Osteoblast (primary cell): ENCODE measurements at regions not wholly inside any gene's neighbourhood (a gene's known extent, or its start where the extent isn't known, plus 50 kb on each side); places are given as distances from the start of the nearest gene placed in this dataset.

Experiments
- DNase-seq: peaks from one replicate; pipeline ENCODE4 v3.0.0; 2011; ENCODE audit warnings: low spot score, mixed read lengths; ENCODE audit not compliant: insufficient read length; ENCODE audit errors: missing footprints
- H2AFZ ChIP-seq: 2 replicates; pipeline ENCODE4 v1.6.0; 2011; ENCODE audit warnings: mild to moderate bottlenecking, low read length
- H3K27ac ChIP-seq: 2 replicates; pipeline ENCODE4 v1.5.1; 2011; ENCODE audit warnings: mild to moderate bottlenecking, low read depth, low read length, moderate library complexity
- H3K27me3 ChIP-seq: 2 replicates; pipeline ENCODE4 v1.6.0; 2012; ENCODE audit warnings: mild to moderate bottlenecking, control low read depth, inconsistent platforms, low read length, moderate library complexity; ENCODE audit not compliant: insufficient read depth
- H3K36me3 ChIP-seq: 2 replicates; pipeline ENCODE4 v1.5.1; 2011; ENCODE audit warnings: mild to moderate bottlenecking, low read length, control low read depth, moderate library complexity; ENCODE audit not compliant: insufficient read depth
- H3K4me1 ChIP-seq: 2 replicates; pipeline ENCODE4 v1.5.1; 2011; ENCODE audit warnings: mild to moderate bottlenecking, low read length, control low read depth, moderate library complexity; ENCODE audit not compliant: insufficient read depth
- H3K4me2 ChIP-seq: 2 replicates; pipeline ENCODE4 v1.6.0; 2011; ENCODE audit warnings: mild to moderate bottlenecking, low read length; ENCODE audit not compliant: insufficient read depth
- H3K4me3 ChIP-seq: fragments of 200-600 bp; sonication (generic); 3 replicates; pipeline ENCODE4 v1.5.1; 2012; ENCODE audit warnings: mild to moderate bottlenecking, low read length, inconsistent platforms; ENCODE audit not compliant: insufficient read depth
- H3K79me2 ChIP-seq: 2 replicates; pipeline ENCODE4 v1.6.0; 2012; ENCODE audit warnings: mild to moderate bottlenecking, low read length, control low read depth, inconsistent platforms; ENCODE audit not compliant: insufficient read depth
- H3K9me3 ChIP-seq: 2 replicates; pipeline ENCODE4 v1.5.1; 2011; ENCODE audit warnings: low read depth, low read length, control low read depth
- H4K20me1 ChIP-seq: 2 replicates; pipeline ENCODE4 v1.6.0; 2012; ENCODE audit warnings: mild to moderate bottlenecking, low read length, control low read depth; ENCODE audit not compliant: insufficient read depth
- TF ChIP-seq, protein P1 (sequence below): IDR thresholded peaks from 2 replicates; pipeline ENCODE4 v1.5.1; 2011; ENCODE audit warnings: mild to moderate bottlenecking, low read depth, low read length, moderate library complexity; ENCODE audit errors: extremely low read depth

DNA sequence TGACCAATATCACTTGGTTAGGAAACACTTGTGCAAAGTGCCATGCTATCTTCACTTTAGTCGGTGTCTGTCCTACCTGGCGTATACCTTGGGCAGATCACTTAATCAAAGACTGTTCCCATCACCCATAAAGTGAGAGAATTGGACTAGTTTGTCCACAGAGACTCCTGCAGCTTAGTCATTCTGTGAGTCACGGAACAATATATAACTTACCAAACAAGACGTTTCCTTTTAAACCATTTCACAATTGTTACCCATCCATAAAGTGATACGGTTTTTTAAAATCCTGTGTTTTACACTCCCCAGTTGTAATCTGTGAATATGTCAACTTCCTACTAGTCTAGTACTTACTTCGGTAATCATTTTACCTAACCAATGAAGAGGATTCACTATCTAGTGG, 499.3 kb upstream of the SMIM21 start:
- H3K27me3 ChIP-seq: no peaks in the 10 kb centered on the region
- H2AFZ ChIP-seq: no peak overlapping the region

DNA sequence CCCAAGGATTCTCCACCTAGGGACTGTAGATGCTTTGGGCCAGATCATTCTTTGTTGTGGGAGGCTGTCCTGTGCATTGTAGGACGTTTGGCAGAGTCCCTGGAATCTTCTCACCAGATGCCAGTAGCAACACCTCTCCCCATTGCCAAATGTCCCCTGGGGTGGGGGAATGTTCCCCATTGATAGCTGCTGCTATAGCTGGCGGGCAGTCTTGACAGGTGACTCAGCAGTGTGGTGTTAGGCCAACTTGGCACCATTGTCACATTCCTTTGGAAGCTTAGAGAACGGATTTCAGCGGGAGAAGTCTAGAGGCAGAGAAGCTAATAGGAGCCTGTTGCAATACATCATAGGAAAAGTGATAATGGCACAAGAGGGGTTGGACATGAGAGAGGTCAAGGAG, 495.7 kb upstream of the SMIM21 start:
- TF ChIP-seq, protein P1, sequence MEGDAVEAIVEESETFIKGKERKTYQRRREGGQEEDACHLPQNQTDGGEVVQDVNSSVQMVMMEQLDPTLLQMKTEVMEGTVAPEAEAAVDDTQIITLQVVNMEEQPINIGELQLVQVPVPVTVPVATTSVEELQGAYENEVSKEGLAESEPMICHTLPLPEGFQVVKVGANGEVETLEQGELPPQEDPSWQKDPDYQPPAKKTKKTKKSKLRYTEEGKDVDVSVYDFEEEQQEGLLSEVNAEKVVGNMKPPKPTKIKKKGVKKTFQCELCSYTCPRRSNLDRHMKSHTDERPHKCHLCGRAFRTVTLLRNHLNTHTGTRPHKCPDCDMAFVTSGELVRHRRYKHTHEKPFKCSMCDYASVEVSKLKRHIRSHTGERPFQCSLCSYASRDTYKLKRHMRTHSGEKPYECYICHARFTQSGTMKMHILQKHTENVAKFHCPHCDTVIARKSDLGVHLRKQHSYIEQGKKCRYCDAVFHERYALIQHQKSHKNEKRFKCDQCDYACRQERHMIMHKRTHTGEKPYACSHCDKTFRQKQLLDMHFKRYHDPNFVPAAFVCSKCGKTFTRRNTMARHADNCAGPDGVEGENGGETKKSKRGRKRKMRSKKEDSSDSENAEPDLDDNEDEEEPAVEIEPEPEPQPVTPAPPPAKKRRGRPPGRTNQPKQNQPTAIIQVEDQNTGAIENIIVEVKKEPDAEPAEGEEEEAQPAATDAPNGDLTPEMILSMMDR: no peak
- Histone ChIP-seq H3K4me2 (no peak overlapping the region), H4K20me1 (no peaks in the 10 kb centered on the region), H3K27ac (no peak overlapping the region), H2AFZ (no peak overlapping the region), H3K79me2 (no peaks in the 10 kb centered on the region), H3K4me1 (no peaks in the 10 kb centered on the region), H3K9me3 (no peaks in the 10 kb centered on the region), H3K27me3 (no peaks in the 10 kb centered on the region), H3K36me3 (no peaks in the 10 kb centered on the region), H3K4me3 (no peak overlapping the region)
- no peak for DNase-seq

More for the DNA sequence above, 499.3 kb upstream of the SMIM21 start:
- Histone ChIP-seq H3K4me2 (no peak overlapping the region), H3K4me3 (no peak overlapping the region), H4K20me1 (no peaks in the 10 kb centered on the region), H3K9me3 (no peaks in the 10 kb centered on the region), H3K27ac (no peak overlapping the region), H3K36me3 (no peaks in the 10 kb centered on the region), H3K79me2 (no peaks in the 10 kb centered on the region), H3K4me1 (no peaks in the 10 kb centered on the region)
- no peak for DNase-seq
- TF ChIP-seq, protein P1: no peak

DNA sequence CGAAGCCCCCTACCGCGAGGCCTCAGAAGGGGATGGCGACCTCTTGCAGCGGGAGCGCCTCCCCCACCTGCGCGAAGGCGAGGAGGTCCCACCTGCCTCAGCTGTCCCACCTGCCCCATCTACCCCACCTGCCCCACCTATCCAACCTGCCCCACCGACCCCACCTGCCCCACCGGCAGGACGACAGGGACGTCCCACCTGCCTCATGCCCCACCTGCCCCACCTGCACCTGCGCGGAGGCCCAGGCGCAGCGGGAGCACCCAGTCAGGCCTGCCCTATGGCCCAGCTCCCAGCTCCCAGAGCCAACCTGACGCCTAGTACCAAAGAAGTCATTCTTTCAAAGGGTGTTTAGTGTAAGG, 489.1 kb upstream of the SMIM21 start:
- Histone ChIP-seq H3K4me2 (no peak overlapping the region), H2AFZ (no peak overlapping the region)

DNA sequence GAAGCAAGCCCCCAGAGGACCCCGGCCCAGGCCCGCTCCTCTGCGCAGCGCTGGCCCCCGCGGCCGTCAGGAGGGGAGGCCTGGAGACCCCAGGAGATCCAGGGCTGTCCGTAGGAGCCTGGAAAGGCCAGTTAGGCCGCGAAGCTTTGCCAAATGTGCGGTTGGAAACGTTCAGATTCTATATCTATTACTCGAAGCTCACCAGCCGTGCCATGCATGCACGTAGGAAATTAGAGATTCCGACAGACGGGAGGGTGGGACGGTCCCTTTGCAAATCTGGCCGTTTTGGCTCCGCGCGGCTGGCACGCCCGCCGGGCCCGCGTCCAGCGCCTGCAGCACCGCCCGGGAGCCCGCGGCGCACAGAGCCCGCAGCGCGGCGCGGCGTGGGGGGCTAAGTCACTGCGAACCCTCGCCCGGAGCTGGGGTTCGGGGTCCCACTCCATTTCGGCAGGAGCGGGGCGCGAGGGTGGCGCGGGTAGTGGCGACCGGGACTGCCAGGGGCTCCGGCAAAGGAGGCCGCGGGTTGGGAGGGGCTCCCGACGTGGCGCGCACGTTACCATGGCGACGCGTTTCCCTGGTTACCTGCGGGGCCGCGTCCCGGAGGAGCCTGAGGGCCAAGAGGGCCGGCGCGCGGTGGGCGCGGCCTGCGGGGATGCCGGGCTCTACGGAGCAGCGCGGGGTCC, 488.6 kb upstream of the SMIM21 start:
- peak overlapping the region; percentile 28 for H3K4me3 ChIP-seq
- no peak overlapping the region for H3K4me2 ChIP-seq

More for the DNA sequence above, 489.1 kb upstream of the SMIM21 start:
- Histone ChIP-seq H4K20me1 (no peaks in the 10 kb centered on the region), H3K27ac (no peak overlapping the region), H3K27me3 (no peaks in the 10 kb centered on the region), H3K9me3 (no peaks in the 10 kb centered on the region), H3K79me2 (no peaks in the 10 kb centered on the region), H3K4me3 (no peak overlapping the region), H3K4me1 (no peaks in the 10 kb centered on the region), H3K36me3 (no peaks in the 10 kb centered on the region)
- TF ChIP-seq, protein P1: no peak
- no peak for DNase-seq

More for the DNA sequence above, 488.6 kb upstream of the SMIM21 start:
- Histone ChIP-seq H3K36me3 (no peaks in the 10 kb centered on the region), H3K27ac (no peak overlapping the region), H3K4me1 (no peaks in the 10 kb centered on the region), H3K27me3 (no peaks in the 10 kb centered on the region), H3K79me2 (no peaks in the 10 kb centered on the region), H2AFZ (no peak overlapping the region), H3K9me3 (no peaks in the 10 kb centered on the region), H4K20me1 (no peaks in the 10 kb centered on the region)
- DNase-seq: no peak
- TF ChIP-seq, protein P1: no peak
